GM12873 (cell line): ENCODE measurements at regions not wholly inside any gene's neighbourhood (a gene's known extent, or its start where the extent isn't known, plus 50 kb on each side); places are given as distances from the start of the nearest gene placed in this dataset.

Experiments
- TF ChIP-seq, protein P1 (sequence below): IDR thresholded peaks from 2 replicates; pipeline ENCODE4 v1.5.1; 2012; ENCODE audit warnings: low read depth, mild to moderate bottlenecking, moderate library complexity, low read length, control low read depth; ENCODE audit not compliant: insufficient read depth; ENCODE audit errors: missing control alignments

DNA sequence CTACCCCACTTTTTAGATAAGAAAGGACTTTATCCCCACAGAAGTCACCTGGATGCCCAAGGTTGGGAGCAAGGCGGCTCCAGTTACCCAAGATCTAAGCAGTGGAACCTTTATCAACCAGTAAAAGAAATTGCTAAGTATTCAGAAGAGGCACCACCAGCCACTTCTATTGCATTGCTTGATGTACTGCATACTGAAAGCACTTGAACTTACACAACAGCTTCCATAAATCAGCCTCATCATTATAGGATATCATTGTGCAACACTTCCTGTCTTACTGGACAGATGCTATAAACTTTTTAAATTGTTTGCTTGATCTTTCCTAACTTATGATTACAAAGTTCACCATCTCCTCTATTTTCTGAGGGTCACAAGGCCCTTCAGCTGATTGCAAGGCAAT, 642.7 kb upstream of the CXADR start:
- TF ChIP-seq, protein P1, sequence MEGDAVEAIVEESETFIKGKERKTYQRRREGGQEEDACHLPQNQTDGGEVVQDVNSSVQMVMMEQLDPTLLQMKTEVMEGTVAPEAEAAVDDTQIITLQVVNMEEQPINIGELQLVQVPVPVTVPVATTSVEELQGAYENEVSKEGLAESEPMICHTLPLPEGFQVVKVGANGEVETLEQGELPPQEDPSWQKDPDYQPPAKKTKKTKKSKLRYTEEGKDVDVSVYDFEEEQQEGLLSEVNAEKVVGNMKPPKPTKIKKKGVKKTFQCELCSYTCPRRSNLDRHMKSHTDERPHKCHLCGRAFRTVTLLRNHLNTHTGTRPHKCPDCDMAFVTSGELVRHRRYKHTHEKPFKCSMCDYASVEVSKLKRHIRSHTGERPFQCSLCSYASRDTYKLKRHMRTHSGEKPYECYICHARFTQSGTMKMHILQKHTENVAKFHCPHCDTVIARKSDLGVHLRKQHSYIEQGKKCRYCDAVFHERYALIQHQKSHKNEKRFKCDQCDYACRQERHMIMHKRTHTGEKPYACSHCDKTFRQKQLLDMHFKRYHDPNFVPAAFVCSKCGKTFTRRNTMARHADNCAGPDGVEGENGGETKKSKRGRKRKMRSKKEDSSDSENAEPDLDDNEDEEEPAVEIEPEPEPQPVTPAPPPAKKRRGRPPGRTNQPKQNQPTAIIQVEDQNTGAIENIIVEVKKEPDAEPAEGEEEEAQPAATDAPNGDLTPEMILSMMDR = no peak

DNA sequence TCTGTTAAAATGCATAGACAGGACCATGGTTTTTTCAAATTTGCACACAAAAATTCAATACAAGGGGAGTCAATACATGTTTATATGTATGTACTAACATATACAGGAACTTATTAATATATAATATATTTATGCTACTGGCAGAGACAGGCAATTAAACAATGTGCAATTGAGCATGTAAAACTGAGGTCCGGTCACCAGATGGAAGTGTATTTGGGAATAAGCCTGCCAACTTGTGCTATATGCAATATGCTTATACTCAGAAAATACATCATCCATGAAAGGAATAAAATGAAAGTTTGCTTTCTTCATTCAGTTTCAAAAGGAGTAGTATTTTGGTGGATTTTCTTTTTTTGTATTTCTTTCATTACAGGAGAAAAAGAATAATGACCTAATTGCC, 640.2 kb upstream of the CXADR start:
- TF ChIP-seq, protein P1 = no peak

DNA sequence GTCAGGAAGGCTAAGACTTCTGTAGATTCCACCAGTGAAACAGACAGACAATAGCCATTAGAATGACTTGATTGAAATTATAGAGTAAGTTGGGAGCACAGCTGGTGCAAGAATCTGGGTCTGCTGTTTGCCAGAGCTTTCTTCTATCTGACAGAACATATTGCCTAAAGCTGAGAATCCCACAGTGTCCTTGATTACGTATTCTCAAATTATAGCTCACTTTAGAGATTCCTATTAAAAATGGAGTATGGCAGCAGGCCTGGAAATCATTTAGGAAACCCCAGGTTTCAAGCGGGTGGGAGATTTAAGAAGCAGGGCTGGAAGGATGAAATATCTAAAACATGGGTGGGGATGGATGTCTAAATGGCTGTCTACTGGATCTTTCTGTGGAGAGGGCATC, 639.7 kb upstream of the CXADR start:
- TF ChIP-seq, protein P1 = no peak

DNA sequence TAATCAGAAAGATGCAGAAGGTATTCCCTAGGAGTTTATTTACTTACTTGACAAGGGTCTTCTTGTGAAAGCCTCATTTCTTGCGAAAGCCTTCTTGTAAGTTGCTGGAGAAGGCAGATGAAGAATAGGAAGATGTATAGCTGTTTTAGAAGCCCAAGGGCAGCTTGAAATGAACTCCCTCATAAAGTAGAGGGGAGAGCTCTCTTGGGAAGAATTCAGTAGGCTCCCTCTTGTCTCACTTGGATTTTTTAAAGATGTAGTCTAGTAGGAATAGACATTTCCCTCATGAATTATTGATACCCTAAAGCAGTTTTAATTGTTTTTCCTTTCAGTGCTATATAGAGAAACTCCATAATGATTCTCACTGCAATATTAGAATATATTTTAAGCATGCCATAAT, 639.2 kb upstream of the CXADR start:
- TF ChIP-seq, protein P1 = no peak

DNA sequence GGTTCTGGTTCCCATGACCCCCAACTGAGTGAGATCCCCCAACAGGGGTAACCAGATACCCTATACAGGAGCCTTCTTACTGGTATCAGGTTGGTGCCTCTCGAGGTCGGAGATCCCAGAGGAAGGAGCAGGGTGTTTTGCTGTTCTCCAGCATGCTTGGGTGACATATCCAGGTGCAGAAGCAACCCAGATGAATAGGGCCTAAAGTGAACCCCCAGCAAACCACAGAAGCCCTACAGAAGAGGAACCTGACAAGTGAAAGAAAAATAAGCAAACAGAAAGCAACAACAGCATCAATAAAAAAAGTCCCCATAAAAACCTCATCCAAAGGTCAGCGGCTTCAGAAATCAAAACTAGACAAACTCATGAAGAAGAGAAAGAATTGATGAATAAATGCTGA, 633.4 kb upstream of the CXADR start:
- TF ChIP-seq, protein P1 = no peak

DNA sequence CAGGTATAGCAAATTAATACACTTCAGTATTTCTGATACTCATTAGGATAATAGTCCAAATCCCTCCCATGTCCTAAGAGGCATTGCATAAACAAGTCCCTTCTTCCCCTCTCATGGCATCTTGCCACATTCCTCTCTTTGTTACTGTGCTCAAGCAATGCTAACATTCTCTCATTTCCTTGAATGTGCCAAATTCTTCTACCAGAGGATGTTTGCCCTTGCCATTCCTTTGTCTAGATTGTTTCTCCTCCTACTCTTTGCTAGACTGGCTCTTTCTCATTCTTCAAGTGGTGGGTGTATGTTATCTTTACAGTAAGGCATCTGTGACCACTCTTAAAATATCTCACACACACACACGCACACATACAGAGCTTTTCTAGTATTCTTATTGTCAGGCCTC, 621.0 kb upstream of the CXADR start:
- TF ChIP-seq, protein P1 = no peak

DNA sequence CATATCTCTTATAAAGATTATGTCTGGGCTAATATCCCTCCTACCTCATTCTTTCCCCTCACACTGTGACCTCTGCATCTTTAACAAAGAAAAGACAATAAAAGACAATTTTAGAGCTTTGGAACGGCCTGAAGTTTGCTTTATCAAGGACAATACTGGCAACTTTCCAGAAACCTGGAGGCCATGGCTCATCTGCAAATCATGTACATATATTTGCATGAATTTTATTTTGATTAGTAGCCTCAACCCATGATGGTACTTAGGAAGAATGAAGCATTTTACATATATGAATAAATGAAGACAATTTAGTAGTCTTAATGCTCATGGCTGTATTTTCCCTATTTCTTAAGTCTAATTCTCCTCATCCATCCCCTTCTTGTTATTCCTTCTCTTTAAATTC, 612.2 kb upstream of the CXADR start:
- TF ChIP-seq, protein P1 = no peak

DNA sequence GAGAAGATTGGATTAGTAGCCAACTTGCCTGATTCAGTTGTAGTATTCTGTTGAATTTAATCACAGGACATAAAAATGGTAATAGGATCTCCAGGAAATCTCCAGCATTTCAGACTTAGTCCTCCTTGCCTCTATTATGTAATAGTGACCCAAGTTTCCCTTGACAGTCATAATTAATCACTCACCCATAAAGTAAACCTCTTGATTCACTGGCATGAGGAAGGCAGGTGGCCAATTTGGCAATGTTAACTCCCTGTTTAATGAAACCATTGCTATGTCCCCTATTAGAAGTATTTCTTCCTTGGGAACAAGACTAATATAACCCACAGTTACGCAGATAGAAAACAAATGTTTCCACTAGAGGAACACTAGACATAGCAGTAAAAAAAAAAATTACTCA, 604.8 kb upstream of the CXADR start:
- TF ChIP-seq, protein P1 = no peak
